GM12878 (cell line): ENCODE measurements at regions not wholly inside any gene's neighbourhood (a gene's known extent, or its start where the extent isn't known, plus 50 kb on each side); places are given as distances from the start of the nearest gene placed in this dataset.

Source experiments
- ATAC-seq: fragments of 200-7000 bp; cut with Tn5 transposase; 3 replicates; pipeline ENCODE4 v1.9.1; 2020; ENCODE audit warnings: mild to moderate bottlenecking, moderate library complexity
- BruUV-seq: library from RNA; stranded (reverse); fragments of 400-500 nt; replicated peaks from 2 replicates; lab custom pipeline; 2021; lab: Mats Ljungman, UMichigan
- CTCF ChIA-PET: fragments of 300-600 bp; sonication (Branson Sonifier 250); formaldehyde crosslinking; extraction: SDS; loops from one replicate; lab custom pipeline; 2021; ENCODE audit warnings: inconsistent platforms; lab: Yijun Ruan, JAX
- POLR2A ChIA-PET: fragments of 350-600 bp; formaldehyde crosslinking; extraction: SDS; loops from one replicate; lab custom pipeline; 2021; ENCODE audit warnings: inconsistent platforms; lab: Charles Lee
- RAD21 ChIA-PET: fragments of 300-600 bp; sonication (Branson Sonifier 250); formaldehyde crosslinking; loops from one replicate; lab custom pipeline; 2023; ENCODE audit warnings: antibody characterized with exemption; ENCODE audit not compliant: unreplicated experiment; lab: Charles Lee
- SMC1A ChIA-PET: fragments of 300-600 bp; sonication (Branson Sonifier 250); formaldehyde crosslinking; loops from one replicate; lab custom pipeline; 2023; ENCODE audit not compliant: unreplicated experiment, uncharacterized antibody; lab: Charles Lee
- DNase-seq: peaks from one replicate; pipeline ENCODE4 v3.0.0-alpha.2; 2011; ENCODE audit warnings: low read depth, low spot score
- FAIRE-seq: peaks from 3 replicates; lab custom pipeline; 2011; peaks lifted over from hg19 to GRCh38; lab: Jason Lieb, UNC
- H2AFZ ChIP-seq: 2 replicates; pipeline ENCODE4 v1.6.0; 2011; ENCODE audit warnings: low read depth, low read length, control low read depth; ENCODE audit not compliant: control insufficient read depth
- H3K27ac ChIP-seq: 2 replicates; pipeline ENCODE4 v1.5.1; 2011; ENCODE audit warnings: control low read depth; ENCODE audit not compliant: control insufficient read depth, insufficient read depth
- H3K27me3 ChIP-seq, 2 experiments: replicated peaks in 1 of 2; 2 replicates each; pipeline versions ENCODE4 v1.6.0 to v1.6.1; 2011; ENCODE audit warnings: low read length in 1 of 2; ENCODE audit not compliant: control insufficient read depth in 2 of 2, insufficient read depth in 2 of 2
- H3K36me3 ChIP-seq, 2 experiments: 2 replicates each; pipeline ENCODE4 v1.5.1; 2011; ENCODE audit warnings: low read length in 1 of 2; ENCODE audit not compliant: control insufficient read depth in 2 of 2, insufficient read depth in 2 of 2
- H3K4me1 ChIP-seq: 2 replicates; pipeline ENCODE4 v1.6.1; 2011; ENCODE audit warnings: mild to moderate bottlenecking, low read length, moderate library complexity, mixed read lengths; ENCODE audit not compliant: control insufficient read depth, insufficient read depth
- H3K4me2 ChIP-seq: 2 replicates; pipeline ENCODE4 v1.6.0; 2011; ENCODE audit warnings: control low read depth; ENCODE audit not compliant: control insufficient read depth, insufficient read depth
- H3K4me3 ChIP-seq: fragments of 200-600 bp; sonication (generic); 2 replicates; pipeline ENCODE4 v1.5.1; 2016
- H3K79me2 ChIP-seq: 2 replicates; pipeline ENCODE4 v1.6.0; 2011; ENCODE audit warnings: low read length; ENCODE audit not compliant: control insufficient read depth, insufficient read depth
- H3K9ac ChIP-seq: 2 replicates; pipeline ENCODE4 v1.8.0; 2011; ENCODE audit warnings: low read length, control low read depth, mixed read lengths; ENCODE audit not compliant: control insufficient read depth, insufficient read depth
- H3K9me3 ChIP-seq: replicated peaks from 3 replicates; pipeline ENCODE4 v1.5.1; 2011; ENCODE audit warnings: mild to moderate bottlenecking, low read length; ENCODE audit not compliant: control insufficient read depth, insufficient read depth
- H4K20me1 ChIP-seq: 2 replicates; pipeline ENCODE4 v1.6.0; 2011; ENCODE audit not compliant: control insufficient read depth, insufficient read depth
- EZH2 ChIP-seq: IDR thresholded peaks from 2 replicates; pipeline ENCODE4 v1.6.1; 2012; ENCODE audit warnings: low read depth, mild to moderate bottlenecking, control low read depth, inconsistent platforms, low read length, borderline replicate concordance; ENCODE audit not compliant: control insufficient read depth
- FOXK2 ChIP-seq: fragments of 450-650 bp; IDR thresholded peaks from 2 replicates; pipeline ENCODE4 v1.6.1; 2017; ENCODE audit warnings: mild to moderate bottlenecking, moderate library complexity
- PAX5 ChIP-seq: IDR thresholded peaks from 2 replicates; pipeline ENCODE4 v1.6.1; 2011; ENCODE audit warnings: low read depth, low read length, borderline replicate concordance
- POU2F2 ChIP-seq: IDR thresholded peaks from 3 replicates; pipeline ENCODE4 v1.6.1; 2011; ENCODE audit warnings: low read depth, mild to moderate bottlenecking, low read length, borderline replicate concordance
- SP1 ChIP-seq: IDR thresholded peaks from one replicate; pipeline ENCODE4 v1.6.1; 2011; ENCODE audit warnings: low read depth, low read length
- SREBF1 ChIP-seq: IDR thresholded peaks from 2 replicates; pipeline ENCODE4 v1.6.1; 2012; ENCODE audit warnings: mild to moderate bottlenecking, low read length
- TAF1 ChIP-seq: IDR thresholded peaks from 2 replicates; pipeline ENCODE4 v1.6.1; 2011; ENCODE audit warnings: mild to moderate bottlenecking, low read depth, low read length, borderline replicate concordance
- WGBS: methylation state at CpG from one replicate; pipeline ENCODE4 v1.1.6; 2016; ENCODE audit warnings: low lambda C conversion rate; ENCODE audit not compliant: insufficient replicate concordance, insufficient coverage; ENCODE audit errors: missing lambda C conversion rate; 5-methylcytosine and 5-hydroxymethylcytosine counted together
- in situ Hi-C: fragments of 300-500 bp; cut with MboI; formaldehyde crosslinking; loops from 9 replicates; pipeline ENCODE4 v1.14.3; 2018; ENCODE audit warnings: mixed read lengths
- intact Hi-C: fragments of 100-400 bp; cut with micrococcal nuclease; formaldehyde crosslinking; loops from one replicate; pipeline ENCODE4 v1.14.2; 2022; ENCODE audit not compliant: unreplicated experiment
- TF ChIP-seq, protein P1 (sequence below): fragments of 150-350 bp; IDR thresholded peaks from 2 replicates; pipeline ENCODE4 v1.6.1; 2014; ENCODE audit warnings: mild to moderate bottlenecking, low read depth, low read length
- TF ChIP-seq, protein P2 (sequence below): fragments of 450-650 bp; IDR thresholded peaks from 2 replicates; pipeline ENCODE4 v1.6.1; 2018; ENCODE audit warnings: borderline replicate concordance, mild to moderate bottlenecking; ENCODE audit not compliant: partially characterized antibody
- TF ChIP-seq, protein P3 (sequence below), 3 experiments: IDR thresholded peaks in 2 of 3; conservative IDR thresholded peaks in 1 of 3; 2 replicates each; pipeline ENCODE4 v1.5.1; 2011; ENCODE audit warnings: low read depth in 3 of 3, low read length in 3 of 3, mild to moderate bottlenecking in 3 of 3, control low read depth in 2 of 3, moderate library complexity in 2 of 3, inconsistent platforms in 1 of 3, mixed read lengths in 1 of 3; ENCODE audit not compliant: control insufficient read depth in 2 of 3, insufficient read depth in 1 of 3; ENCODE audit errors: extremely low read depth in 1 of 3

DNA sequence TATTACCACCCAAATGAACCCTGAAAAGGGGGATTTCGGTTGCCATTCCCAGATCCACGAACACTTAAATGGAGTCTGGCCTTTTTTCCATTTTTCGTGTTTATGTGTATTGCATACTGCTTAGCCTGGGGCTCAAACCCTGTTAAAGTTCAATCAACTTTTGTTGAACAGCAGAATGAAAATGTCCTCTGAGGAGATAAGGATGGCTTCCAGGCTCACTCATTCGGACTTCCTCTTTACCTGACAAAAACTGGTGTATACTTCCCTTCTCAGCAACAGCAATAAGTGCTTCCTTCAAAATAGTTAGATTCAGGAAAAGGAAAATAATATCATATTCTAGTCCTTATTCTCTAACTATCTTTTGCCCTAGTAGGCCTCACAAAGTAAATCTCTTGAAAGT, 61.1 kb upstream of the ARID5B start:
- Histone ChIP-seq H3K27ac (no peak overlapping the region), H3K9me3 (no peaks in the 10 kb centered on the region), H3K4me2 (no peak overlapping the region), H3K36me3 (no peaks in the 10 kb centered on the region), H3K4me3 (no peak overlapping the region), H3K79me2 (no peaks in the 10 kb centered on the region), H3K27me3 (no peaks in the 10 kb centered on the region), H3K4me1 (no peaks in the 10 kb centered on the region), H2AFZ (no peak overlapping the region), H3K9ac (no peak overlapping the region), H4K20me1 (no peaks in the 10 kb centered on the region)
- ATAC-seq (no peak), DNase-seq (no peak), FAIRE-seq (no peak)
- ChIA-PET SMC1A (no interaction called here), POLR2A (no interaction called here), CTCF (no interaction called here), RAD21 (no interaction called here)
- intact Hi-C loops: no loop called here
- WGBS: 72% methylated on average over 4 of the region's 4 CpGs
- TF ChIP-seq POU2F2: no peak
- no peak for TF ChIP-seq EZH2
- TF ChIP-seq SREBF1: no peak
- no peak for TF ChIP-seq PAX5
- no TSS peak for BruUV-seq
- in situ Hi-C loops: loop anchor here (25.0 kb wide), 2 partner anchors 703 to 1028 kb away; no protein-coding TSS in a partner anchor

DNA sequence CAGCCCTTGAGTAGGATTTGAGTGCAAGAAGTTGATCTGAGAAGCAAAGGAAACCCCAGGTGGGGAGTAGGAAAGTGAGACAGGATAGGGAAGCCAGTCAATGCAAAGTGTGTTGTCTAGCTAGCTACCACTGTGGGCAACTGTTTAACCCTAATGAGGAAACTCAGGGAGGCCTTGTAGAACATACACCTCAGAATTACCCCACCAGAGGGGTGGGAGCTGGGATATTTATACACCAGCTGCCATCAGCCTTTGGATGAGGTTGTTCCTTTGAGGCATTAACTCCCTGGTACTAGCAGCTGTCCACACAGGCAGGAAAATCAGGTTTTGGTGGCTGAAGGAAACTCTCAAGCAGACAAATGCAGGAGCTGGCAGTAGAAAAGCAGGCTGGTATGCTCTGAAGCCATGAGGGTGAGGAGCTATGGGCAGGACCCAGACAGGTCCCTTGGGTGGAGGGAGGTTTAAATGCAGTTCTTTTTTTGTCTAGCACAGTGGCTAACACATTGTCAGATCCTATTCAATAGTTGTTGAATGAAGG, 60.1 kb upstream of the ARID5B start:
- Histone ChIP-seq H3K9ac (no peak overlapping the region), H3K27me3 (no peaks in the 10 kb centered on the region), H3K79me2 (no peaks in the 10 kb centered on the region), H3K4me2 (no peak overlapping the region), H3K36me3 (no peaks in the 10 kb centered on the region), H3K27ac (no peak overlapping the region), H3K4me3 (no peak overlapping the region), H3K9me3 (no peaks in the 10 kb centered on the region), H2AFZ (no peak overlapping the region), H3K4me1 (no peaks in the 10 kb centered on the region), H4K20me1 (no peaks in the 10 kb centered on the region)
- intact Hi-C loops (no loop called here), in situ Hi-C loops (loop anchor here (25.0 kb wide), 2 partner anchors 704 to 1029 kb away; no protein-coding TSS in a partner anchor)
- POLR2A ChIA-PET: no interaction called here
- SMC1A ChIA-PET: no interaction called here
- CTCF ChIA-PET: interaction anchor here (0.8 kb wide), 1 partner anchor 570 kb away, joined by 3 read pairs; no protein-coding TSS in a partner anchor
- ATAC-seq (no peak), FAIRE-seq (no peak), DNase-seq (no peak)
- TF ChIP-seq, protein P1, sequence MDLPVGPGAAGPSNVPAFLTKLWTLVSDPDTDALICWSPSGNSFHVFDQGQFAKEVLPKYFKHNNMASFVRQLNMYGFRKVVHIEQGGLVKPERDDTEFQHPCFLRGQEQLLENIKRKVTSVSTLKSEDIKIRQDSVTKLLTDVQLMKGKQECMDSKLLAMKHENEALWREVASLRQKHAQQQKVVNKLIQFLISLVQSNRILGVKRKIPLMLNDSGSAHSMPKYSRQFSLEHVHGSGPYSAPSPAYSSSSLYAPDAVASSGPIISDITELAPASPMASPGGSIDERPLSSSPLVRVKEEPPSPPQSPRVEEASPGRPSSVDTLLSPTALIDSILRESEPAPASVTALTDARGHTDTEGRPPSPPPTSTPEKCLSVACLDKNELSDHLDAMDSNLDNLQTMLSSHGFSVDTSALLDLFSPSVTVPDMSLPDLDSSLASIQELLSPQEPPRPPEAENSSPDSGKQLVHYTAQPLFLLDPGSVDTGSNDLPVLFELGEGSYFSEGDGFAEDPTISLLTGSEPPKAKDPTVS: no peak
- no peak for TF ChIP-seq SP1
- TF ChIP-seq, protein P2, sequence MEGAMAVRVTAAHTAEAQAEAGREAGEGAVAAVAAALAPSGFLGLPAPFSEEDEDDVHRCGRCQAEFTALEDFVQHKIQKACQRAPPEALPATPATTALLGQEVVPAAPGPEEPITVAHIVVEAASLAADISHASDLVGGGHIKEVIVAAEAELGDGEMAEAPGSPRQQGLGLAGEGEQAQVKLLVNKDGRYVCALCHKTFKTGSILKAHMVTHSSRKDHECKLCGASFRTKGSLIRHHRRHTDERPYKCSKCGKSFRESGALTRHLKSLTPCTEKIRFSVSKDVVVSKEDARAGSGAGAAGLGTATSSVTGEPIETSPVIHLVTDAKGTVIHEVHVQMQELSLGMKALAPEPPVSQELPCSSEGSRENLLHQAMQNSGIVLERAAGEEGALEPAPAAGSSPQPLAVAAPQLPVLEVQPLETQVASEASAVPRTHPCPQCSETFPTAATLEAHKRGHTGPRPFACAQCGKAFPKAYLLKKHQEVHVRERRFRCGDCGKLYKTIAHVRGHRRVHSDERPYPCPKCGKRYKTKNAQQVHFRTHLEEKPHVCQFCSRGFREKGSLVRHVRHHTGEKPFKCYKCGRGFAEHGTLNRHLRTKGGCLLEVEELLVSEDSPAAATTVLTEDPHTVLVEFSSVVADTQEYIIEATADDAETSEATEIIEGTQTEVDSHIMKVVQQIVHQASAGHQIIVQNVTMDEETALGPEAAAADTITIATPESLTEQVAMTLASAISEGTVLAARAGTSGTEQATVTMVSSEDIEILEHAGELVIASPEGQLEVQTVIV: no peak
- no peak for TF ChIP-seq FOXK2
- TF ChIP-seq, protein P3, sequence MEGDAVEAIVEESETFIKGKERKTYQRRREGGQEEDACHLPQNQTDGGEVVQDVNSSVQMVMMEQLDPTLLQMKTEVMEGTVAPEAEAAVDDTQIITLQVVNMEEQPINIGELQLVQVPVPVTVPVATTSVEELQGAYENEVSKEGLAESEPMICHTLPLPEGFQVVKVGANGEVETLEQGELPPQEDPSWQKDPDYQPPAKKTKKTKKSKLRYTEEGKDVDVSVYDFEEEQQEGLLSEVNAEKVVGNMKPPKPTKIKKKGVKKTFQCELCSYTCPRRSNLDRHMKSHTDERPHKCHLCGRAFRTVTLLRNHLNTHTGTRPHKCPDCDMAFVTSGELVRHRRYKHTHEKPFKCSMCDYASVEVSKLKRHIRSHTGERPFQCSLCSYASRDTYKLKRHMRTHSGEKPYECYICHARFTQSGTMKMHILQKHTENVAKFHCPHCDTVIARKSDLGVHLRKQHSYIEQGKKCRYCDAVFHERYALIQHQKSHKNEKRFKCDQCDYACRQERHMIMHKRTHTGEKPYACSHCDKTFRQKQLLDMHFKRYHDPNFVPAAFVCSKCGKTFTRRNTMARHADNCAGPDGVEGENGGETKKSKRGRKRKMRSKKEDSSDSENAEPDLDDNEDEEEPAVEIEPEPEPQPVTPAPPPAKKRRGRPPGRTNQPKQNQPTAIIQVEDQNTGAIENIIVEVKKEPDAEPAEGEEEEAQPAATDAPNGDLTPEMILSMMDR (IDR thresholded peaks at IDR 0.05 in 2 of 3, conservative IDR thresholded peaks at IDR 0.05 in 1 of 3; ENCODE audit: control insufficient read depth in 2 of 3, extremely low read depth in 1 of 3, insufficient read depth in 1 of 3, low read depth in 3 of 3, low read length in 3 of 3): no peak
- TF ChIP-seq TAF1: no peak
- RAD21 ChIA-PET: no interaction called here
- BruUV-seq: no TSS peak
